ENCODE measurements at regions not wholly inside any gene's neighbourhood (a gene's known extent, or its start where the extent isn't known, plus 50 kb on each side); places are given as distances from the start of the nearest gene placed in this dataset.

GRCh38 chr17:34715504-34715903, 136.1 kb downstream of the TMEM132E start:
- in situ Hi-C loops (cut with HindIII; ENCODE audit: low pct_ligation_motif_present, low sequenced_read_pairs): no loop called here

GRCh38 chr17:34714475-34715410, 135.4 kb downstream of the TMEM132E start:
- Histone ChIP-seq H3K27ac (no peak overlapping the region), H3K27me3 (replicated peaks) (no peaks in the 10 kb centered on the region), H3K4me3 (ENCODE audit: low read depth, low read length) (no peak overlapping the region), H3K36me3 (replicated peaks) (no peaks in the 10 kb centered on the region)
- TF ChIP-seq CTCF (IDR thresholded peaks at IDR 0.05; ENCODE audit: low read depth, low read length, missing control alignments): no peak
- DNase-seq: no peak
- in situ Hi-C loops (cut with HindIII; ENCODE audit: low pct_ligation_motif_present, low sequenced_read_pairs): no loop called here

More at GRCh38 chr17:34715504-34715903, 136.1 kb downstream of the TMEM132E start:
- Histone ChIP-seq H3K27me3 (replicated peaks) (no peaks in the 10 kb centered on the region), H3K36me3 (replicated peaks) (no peaks in the 10 kb centered on the region), H3K4me3 (ENCODE audit: low read depth, low read length) (no peak overlapping the region), H3K27ac (no peak overlapping the region)
- DNase-seq: no peak
- TF ChIP-seq CTCF (IDR thresholded peaks at IDR 0.05; ENCODE audit: low read depth, low read length, missing control alignments): no peak

- Histone ChIP-seq H3K4me3 (ENCODE audit: low read depth, low read length) (no peak overlapping the region), H3K36me3 (replicated peaks) (no peaks in the 10 kb centered on the region), H3K27me3 (replicated peaks) (no peaks in the 10 kb centered on the region), H3K27ac (no peak overlapping the region)
- DNase-seq: no peak
- no peak for TF ChIP-seq CTCF (IDR thresholded peaks at IDR 0.05; ENCODE audit: low read depth, low read length, missing control alignments)
- in situ Hi-C loops (cut with HindIII; ENCODE audit: low pct_ligation_motif_present, low sequenced_read_pairs): no loop called here
Observed at GRCh38 chr17:34713687-34714086, 134.3 kb downstream of the TMEM132E start.

GRCh38 chr17:34712481-34713195, 133.3 kb downstream of the TMEM132E start:
- no peak for DNase-seq
- TF ChIP-seq CTCF (IDR thresholded peaks at IDR 0.05; ENCODE audit: low read depth, low read length, missing control alignments): no peak
- no peaks in the 10 kb centered on the region for H3K36me3 ChIP-seq (replicated peaks)
- H3K27me3 ChIP-seq (replicated peaks): no peaks in the 10 kb centered on the region
- H3K4me3 ChIP-seq (ENCODE audit: low read depth, low read length): no peak overlapping the region
- no peak overlapping the region for H3K27ac ChIP-seq
- in situ Hi-C loops (cut with HindIII; ENCODE audit: low pct_ligation_motif_present, low sequenced_read_pairs): no loop called here

- TF ChIP-seq CTCF (IDR thresholded peaks at IDR 0.05; ENCODE audit: low read depth, low read length, missing control alignments): no peak
Observed at GRCh38 chr17:34711646-34712045, 132.3 kb downstream of the TMEM132E start.

More at GRCh38 chr17:34711646-34712045, 132.3 kb downstream of the TMEM132E start:
- Histone ChIP-seq H3K27me3 (replicated peaks) (no peaks in the 10 kb centered on the region), H3K4me3 (ENCODE audit: low read depth, low read length) (no peak overlapping the region), H3K36me3 (replicated peaks) (no peaks in the 10 kb centered on the region), H3K27ac (no peak overlapping the region)
- no peak for DNase-seq
- in situ Hi-C loops (cut with HindIII; ENCODE audit: low pct_ligation_motif_present, low sequenced_read_pairs): no loop called here

Data from brain microvascular endothelial cell (primary cell).